HG03342 (cell line): ENCODE measurements at regions not wholly inside any gene's neighbourhood (a gene's known extent, or its start where the extent isn't known, plus 50 kb on each side); places are given as distances from the start of the nearest gene placed in this dataset.

Experiments used
- ATAC-seq: cut with Tn5 transposase; IDR thresholded peaks from one replicate; pipeline ENCODE4 v1.9.1; 2021; ENCODE audit warnings: mild to moderate bottlenecking, moderate library complexity; ENCODE audit not compliant: unreplicated experiment

DNA sequence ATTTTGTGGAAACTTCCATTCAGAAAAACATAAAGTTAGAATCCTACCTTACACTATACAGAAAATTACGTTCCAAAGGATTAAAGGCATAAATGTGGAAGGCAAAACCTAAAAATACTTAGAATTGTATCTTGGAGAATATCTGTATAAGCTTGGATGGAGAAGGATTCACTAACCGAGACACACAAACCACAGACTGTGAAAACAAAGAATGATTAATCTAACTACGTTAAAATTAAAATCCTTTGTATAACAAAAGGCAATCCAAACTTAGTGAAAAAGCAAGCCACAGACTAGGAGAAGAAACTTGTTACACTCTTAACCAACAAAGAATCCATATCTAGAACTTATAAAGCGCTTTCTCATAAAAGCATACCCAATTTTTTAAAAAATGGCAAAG lies 678.8 kb downstream of the INHBA start:
- no peak for ATAC-seq

DNA sequence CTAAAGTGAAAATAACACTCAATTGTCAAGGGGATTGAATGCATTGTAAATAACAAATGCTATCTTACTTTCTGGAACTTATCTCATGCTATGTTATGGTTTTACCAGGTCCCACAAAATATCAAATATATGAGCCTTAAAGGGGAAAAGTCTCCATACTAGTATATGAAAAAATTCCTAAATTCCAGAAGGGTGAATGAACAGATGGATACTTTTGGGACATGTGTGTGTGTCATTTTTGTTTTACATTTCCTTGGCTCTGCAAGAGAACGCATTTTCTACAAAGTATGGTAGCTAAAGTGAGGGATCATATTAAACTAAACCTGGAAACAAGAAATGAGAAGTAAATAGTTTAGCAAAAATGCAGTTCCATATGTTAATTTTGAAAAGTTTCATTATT lies 682.8 kb downstream of the INHBA start:
- no peak for ATAC-seq

DNA sequence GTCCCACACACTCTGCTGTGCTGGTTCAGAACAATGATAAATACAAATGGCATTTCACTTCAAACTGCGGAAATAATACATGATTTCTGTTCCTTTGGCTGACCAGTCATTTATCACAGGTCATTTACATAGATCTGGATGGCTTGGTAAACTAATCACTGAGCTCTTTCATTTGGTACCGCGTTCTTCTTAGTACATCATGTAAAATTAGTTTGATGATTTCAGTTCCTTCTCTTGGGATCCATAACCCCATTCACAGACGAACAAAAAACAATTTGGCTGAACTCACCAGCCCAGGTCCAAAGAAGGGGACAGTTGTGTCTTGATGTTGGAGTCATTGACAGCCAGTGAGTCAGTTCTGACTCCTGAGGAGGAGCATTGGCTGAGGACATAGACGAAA lies 689.8 kb downstream of the INHBA start:
- ATAC-seq: no peak

DNA sequence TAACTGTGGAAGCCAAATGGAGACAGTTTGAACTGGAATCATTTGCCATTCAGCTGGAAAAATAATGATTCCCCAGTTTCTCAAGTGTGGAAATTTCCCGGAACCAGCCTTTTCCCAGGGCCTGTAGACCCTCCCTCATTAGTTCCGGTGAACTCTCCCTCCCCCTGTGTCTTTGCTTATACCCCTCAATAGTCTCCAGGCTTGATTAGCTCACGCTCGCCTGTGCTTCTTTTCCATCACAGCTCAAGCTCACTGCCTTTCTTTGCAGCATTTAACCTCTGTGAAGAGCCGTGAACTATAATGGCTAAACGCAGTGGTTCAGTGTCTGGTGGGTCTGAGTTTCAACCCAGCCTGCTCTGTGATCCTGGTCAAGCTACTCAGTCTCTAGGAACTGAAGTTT lies 690.8 kb downstream of the INHBA start:
- no peak for ATAC-seq

DNA sequence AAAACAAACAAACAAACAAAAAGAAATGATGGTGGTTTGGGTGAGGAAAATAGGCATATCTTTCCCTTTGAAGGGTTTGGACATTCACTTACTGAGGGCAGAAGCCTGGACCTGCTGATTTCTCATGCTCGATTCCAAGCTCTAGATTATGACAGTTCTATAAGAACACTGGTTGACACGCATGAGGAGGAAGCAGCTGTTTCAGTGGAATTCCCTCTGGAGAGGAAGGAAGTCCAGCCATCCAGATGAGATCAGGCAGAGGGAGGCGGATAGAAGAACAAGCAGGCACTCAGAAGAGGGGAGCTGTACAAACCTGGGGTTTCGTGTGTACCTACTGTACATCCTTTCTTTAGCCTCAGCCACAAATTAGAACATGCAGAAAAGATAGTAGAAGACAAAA lies 691.9 kb downstream of the INHBA start:
- ATAC-seq: no peak

DNA sequence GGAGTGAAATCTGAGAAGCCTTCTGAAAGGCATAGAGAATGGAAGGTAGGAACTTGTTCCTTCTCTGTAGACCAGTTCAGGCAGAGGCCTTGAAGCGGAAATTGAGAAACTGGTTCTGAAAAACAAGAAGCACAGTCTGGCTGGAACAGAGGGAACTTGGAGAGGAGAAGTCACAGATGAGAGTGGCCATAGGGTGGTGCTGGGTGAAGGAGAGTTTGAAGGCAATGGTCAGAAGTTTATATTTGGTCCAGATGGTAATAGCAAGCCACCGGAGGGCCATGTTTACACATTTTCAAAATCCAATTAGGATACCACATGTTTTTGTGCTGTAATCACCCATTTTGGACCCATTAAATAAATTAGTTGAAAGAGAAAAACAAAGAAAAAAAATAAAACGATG lies 692.5 kb downstream of the INHBA start:
- no peak for ATAC-seq

DNA sequence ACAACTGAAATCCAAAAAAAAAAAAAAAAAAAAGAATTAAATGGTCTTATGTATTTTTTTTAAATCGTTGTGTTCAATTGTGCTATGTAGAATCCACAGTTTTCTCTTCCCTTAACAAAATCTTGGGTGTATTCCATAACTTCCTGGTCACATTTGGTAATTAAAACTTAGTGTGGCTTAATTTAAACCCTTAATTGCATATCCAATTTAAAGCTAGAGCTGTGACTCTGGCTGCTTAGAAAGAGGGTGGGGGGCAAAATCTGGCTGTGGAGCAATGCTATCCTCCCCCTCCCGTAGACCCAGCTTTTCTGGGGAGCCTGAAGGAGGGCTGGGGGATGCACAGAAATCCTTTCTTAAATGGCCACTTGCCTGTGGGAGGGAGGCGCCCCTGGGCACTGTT lies 695.1 kb downstream of the INHBA start:
- ATAC-seq: no peak

DNA sequence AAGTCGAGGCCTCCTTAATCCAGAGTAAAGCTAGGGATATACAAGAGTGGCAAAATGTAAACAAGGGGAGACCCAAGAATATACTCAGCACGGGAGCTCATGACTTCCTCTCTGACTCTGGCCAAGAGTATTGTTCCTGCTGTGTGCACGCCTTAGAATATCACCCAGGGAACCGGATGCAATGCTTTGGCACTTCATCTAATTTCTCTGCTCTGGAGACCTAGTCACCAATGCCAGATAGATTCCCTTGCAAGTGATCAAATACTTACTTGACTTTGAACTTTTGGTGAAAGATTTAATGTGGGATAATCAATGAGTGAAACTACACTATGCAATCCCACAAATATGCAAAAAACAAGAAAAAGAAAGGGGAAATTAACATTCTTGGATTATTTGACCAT lies 695.5 kb downstream of the INHBA start:
- ATAC-seq: no peak

DNA sequence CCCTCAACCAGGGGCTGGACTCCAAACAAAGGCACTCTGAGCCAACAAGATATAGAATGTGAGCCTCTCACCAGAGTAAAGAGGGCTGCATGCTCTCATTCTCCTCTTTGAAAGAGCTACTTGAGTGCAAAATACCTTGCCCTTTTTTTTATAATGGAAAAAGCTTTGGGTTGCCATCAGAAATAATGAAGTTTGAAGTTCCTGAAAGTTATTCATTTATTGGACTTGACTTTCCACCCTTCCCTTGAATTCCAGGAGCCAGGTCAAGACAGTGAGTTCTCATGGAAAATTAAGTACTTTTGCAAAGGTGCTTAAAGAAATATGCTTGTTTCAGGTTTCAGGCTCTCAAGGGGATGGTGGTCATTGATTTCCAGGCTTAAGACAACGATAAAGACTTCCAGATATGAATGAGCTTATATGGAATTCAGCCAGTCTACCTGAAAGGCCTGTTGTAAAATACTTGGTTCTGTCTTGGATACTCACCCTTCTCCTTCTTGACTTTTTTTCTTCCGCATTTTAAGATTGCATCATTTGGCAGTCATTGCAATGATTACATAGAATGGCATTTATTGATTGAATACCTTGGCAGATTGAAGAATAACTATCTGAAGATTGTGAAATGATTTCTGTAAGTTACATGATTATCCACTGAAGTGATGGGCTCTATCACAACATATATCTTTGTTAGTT lies 696.4 kb downstream of the INHBA start:
- no peak for ATAC-seq

DNA sequence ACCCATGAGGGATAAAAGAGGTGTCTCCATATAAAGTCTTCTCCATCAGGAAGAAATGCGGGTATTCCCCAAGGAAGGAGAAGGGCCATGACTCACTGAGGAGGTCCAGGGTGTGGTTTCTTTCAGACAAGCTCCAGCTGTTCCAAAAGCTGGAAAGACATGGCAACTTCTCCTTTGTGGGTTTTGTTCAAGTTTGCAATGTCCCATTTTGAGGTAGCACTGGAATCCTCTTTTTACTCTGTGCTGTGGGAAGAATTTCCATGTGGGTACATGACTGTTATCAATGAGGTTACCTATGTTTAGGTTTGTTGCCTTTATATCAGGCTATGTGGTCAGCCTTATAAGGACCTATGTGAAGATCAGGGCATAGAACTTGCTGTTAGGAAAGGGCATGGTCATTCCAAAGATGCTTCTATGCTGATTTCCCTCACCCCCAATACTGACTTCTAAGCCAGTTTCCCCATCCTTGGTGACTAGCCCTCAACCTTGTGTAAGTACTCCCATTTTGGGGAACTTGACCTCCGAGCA lies 697.5 kb downstream of the INHBA start:
- ATAC-seq: no peak

DNA sequence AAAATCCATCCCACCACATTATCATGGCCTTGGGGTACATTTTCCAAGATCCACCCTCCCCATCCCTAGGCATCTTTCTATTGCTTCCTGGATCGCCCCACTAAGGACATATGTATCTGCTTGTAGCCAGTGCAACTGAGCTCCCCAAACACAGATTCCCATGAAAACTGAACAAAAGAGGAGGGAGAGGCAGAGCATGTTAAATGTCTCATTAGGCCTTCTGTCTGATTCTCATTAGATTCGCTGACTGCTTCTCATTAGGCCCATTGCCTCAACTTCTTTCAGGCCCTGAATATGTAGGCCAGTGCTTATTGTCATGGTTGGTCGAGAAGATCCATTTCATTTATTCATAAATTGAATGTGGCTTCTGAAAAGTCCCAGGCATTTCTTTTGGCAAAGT lies 698.9 kb downstream of the INHBA start:
- ATAC-seq: no peak

DNA sequence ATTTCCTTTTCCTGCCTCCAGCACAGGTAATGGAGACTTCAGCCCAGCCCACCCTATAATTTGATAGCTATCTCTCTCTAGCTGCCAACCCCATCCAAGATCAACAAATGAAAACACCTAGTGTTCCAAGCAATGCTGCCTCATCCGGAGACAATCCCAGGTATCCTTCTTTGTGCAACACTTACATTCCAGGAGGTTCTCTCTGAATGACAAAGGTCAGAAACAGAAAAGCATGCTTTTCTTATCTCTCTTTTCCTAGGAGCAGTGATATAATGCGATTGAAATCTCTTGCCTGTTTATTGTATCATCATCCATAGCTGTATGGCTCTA lies 699.3 kb downstream of the INHBA start:
- no peak for ATAC-seq

DNA sequence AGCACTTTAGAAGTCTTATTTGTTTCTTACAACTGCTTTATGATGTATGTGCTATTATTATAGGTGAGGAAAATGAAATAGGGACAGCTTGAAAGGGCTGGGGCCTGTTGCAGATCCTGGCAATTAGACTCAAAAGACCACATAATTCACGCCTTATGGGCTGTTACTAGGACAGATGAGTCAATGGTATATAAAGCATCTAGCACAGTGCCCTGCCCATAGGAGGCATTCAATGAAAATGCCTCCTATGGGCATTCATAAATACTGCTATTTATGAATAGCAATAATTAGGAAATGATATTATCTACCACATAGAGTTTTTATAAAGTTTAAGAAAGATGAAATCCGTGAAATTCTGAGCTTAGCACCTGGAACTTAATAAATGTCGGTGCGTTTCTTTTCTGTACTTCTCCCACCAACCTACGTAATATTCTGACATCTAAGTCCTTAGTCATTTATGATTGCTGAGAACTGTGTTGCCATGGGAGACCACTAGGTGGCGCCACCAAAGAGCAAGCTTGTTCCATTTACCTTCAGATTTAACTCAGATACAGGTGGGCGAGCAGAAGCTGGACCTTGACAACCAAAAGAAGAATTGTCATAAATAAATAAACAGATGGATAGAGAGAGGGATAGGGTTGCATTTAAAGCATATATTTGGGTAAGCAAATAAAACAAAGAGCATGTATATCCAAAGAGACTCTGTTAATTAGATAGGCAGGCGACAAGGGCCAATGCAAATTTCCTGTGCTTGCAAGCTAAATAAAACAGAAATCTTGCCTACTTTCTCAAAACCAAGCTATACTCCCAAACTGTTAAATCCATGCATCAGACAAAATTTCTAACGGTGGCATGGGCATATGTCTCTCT lies 699.9 kb downstream of the INHBA start:
- peak; percentile 80 for ATAC-seq

DNA sequence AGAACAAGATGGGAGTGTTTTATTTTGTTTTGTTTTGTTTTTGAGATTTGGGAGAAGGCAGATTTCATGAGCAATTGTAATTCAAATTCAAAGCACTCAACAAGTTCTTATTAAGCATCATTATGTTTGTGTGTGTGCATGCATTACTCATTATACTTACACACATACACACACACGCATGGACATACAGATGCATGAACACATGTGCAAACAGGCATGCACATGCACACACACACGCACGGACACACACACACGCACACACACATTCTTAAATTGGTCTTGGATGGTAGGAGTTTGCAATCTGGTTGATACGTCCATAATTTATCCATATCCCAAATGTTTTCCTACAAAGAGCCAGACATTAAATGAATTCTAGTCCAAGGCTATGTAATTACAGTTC lies 702.8 kb downstream of the INHBA start:
- ATAC-seq: no peak

DNA sequence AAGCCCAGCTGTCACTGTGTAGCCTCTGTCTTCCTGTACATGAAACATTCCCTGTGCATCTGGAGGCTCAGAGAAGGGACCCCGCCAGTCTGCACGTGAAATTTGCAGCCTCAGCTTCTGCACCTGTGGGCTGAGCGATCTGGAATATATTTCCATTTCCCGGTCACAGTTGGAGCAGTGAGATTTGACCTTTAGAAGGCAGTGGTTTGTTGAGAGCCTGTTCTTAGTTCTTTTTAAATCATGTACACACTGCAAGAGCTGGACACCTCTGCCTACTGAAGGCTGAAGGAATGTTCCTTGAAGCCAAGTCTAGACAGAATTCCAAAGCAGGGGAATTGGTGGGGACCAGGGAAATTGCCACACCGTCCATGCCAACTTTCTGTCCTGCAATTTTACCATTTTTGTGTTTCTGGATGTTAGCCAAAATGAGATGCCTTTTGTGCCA lies 706.6 kb downstream of the INHBA start:
- no peak for ATAC-seq

DNA sequence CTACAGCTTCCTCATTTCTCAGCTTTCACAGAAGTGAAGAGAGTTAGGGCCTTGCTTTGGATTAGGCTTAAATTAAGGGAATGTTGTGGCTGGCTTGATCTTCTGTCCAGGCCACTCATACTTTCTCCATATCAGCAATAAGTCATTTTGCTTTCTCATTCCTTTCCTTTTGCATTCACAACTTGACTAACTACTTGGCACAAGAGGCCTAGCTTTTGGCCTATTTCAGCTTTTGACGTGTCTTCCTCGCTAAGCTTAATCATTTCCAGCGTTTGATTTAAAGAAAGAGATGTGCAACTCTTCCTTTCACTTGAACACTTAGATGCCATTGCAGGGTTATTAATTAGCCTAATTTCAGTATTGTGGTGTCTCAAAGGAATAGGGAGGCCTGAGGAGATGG lies 712.0 kb downstream of the INHBA start:
- ATAC-seq: no peak

DNA sequence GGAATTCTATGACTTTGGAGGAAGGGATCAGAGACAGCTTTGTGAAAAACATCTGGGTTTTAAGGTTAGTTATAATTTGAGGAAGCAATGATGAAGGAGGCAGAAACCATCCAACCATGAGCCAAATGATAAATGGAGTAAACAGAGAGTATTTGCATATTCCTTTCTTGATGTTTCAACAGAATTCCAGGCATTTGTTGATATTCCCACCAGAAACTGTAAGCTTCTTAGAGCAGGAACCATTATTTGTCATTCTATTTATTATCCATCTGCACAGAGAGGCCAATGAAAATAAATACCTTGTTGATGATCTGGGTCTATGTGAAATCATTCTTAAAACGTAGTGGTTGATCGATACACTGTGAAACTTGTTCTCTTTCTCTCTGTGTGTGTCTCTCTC lies 715.3 kb downstream of the INHBA start:
- ATAC-seq: no peak

DNA sequence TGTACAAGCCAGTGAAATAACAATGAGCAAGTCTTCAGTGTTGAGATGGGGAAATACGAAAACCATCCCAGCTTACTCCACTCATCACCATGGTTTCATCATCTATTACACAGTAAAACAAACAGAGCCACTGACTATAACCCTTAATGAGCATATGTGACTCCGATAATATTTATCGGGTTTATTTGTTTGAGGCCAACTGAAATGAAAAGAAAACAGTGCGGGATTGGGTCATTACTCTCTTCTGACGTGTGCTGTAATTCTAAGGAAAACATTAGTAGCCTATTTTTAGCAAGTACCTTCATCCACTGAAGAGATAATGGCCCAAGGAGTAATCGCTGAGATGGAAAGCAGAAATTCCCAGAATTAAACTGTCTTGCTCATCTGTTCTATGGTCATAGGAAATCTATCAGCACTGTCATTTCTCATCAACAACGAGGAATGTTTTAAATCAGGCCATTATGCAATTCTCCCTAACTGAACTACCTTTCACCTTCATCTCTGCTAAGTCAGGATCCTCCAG lies 716.5 kb downstream of the INHBA start:
- no peak for ATAC-seq

DNA sequence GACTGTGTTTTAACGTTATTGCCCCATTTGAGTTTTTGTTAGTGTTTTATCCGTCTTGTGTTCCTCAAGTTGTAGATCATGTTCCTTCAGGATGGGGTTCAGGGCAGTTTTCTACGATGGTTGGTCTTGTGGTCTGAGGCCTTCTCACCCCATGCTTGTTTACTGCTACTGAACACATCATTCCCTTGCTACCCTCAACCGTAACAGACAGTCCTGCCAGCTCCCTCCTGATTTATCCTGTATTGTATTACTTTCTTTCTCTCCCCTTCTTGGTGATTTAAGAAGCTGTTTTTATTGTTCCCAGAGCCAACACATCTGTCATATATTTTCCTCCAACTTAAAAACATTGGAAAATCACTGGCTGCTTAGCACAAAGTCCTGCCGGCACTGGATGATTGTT lies 719.8 kb downstream of the INHBA start:
- no peak for ATAC-seq

DNA sequence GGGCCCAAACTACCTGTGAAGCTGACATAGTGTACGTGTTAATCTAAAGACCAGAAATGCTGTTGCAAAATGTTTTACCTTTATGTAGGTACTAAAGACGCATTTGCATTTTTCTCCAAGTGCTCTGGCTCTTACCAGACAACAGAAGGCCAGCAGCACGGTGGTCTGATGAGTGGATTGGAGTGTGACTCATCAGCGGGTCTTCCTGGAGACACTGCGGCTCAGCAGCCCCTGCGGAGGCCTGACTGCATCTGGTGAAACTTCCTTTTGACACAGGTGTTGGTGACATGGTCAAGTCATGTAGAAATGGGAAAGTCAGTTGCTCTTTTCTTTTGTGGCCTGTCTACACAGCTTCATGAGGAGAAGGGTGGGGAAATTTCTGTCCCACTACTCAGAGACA lies 723.6 kb downstream of the INHBA start:
- ATAC-seq: no peak

DNA sequence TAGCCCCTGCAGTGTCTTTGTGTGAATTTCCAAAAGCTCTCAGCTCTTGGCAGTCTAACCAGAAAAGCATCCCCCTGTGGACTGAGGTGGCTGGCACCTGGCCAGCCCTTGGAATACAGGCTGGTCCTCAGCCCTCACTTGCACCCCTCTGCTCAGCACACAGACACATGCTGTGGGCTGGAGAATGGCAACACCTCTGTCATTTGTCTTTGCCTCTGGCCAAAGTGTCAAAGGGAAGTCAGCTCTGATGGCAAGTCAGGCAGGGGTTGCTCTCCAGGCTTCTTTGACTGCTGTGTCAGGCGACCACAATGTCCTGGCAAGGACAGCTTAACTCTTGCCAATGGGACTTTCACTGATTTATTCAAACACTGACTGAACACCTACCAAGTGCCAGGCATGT lies 724.8 kb downstream of the INHBA start:
- no peak for ATAC-seq

DNA sequence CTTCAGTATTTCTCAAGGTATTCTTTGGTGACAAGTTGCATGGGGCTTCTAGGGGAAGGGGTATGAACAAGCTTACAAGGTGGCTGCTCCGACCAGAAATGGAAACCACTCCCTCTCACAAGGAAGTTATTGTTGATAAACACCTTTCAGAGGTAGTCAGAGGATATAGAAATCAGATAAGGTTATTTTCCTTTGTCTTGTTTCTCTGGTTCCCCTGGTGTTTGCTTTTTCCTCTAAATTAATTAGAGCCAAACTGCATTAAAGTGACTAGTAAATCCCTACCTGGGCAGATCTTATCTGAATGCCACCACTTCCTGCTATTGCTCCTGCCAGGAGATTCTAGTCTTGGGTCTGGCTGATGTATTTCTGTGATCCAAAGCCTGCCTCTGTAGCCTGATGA lies 725.4 kb downstream of the INHBA start:
- no peak for ATAC-seq
